ENCODE measurements at regions not wholly inside any gene's neighbourhood (a gene's known extent, or its start where the extent isn't known, plus 50 kb on each side); places are given as distances from the start of the nearest gene placed in this dataset.

GRCh38 chr2:2993172-2993692, 384.4 kb downstream of the EIPR1 start:
- DNase-seq = no peak

GRCh38 chr2:2992634-2993033, 385.0 kb downstream of the EIPR1 start:
- no peak for DNase-seq

GRCh38 chr2:2985020-2985419, 392.6 kb downstream of the EIPR1 start:
- DNase-seq = no peak

- no peak for DNase-seq
Measured at GRCh38 chr2:2981000-2981399, 396.6 kb downstream of the EIPR1 start.

- DNase-seq = no peak
Measured at GRCh38 chr2:2974982-2975381, 402.6 kb downstream of the EIPR1 start.

- DNase-seq = no peak
Measured at GRCh38 chr2:2960441-2961133, 417.0 kb downstream of the EIPR1 start.

- DNase-seq = no peak
Measured at GRCh38 chr2:2950403-2950952, 427.1 kb downstream of the EIPR1 start.

GRCh38 chr2:2947406-2947805, 430.2 kb downstream of the EIPR1 start:
- no peak for DNase-seq

GRCh38 chr2:2942906-2943305, 434.7 kb downstream of the EIPR1 start:
- DNase-seq = no peak

GRCh38 chr2:2942225-2942624, 435.4 kb downstream of the EIPR1 start:
- no peak for DNase-seq

- no peak for DNase-seq
Measured at GRCh38 chr2:2941205-2941604, 436.4 kb downstream of the EIPR1 start.

- DNase-seq = no peak
Measured at GRCh38 chr2:2940702-2941101, 436.9 kb downstream of the EIPR1 start.

- DNase-seq = no peak
Measured at GRCh38 chr2:2940061-2940460, 437.6 kb downstream of the EIPR1 start.

- no peak for DNase-seq
Measured at GRCh38 chr2:2939078-2939795, 438.4 kb downstream of the EIPR1 start.

GRCh38 chr2:2938481-2938880, 439.1 kb downstream of the EIPR1 start:
- no peak for DNase-seq

- DNase-seq = no peak
Measured at GRCh38 chr2:2935445-2936149, 442.0 kb downstream of the EIPR1 start.

GRCh38 chr2:2933426-2933825, 444.2 kb downstream of the EIPR1 start:
- DNase-seq = no peak

GRCh38 chr2:2932692-2933305, 444.8 kb downstream of the EIPR1 start:
- DNase-seq = no peak

- DNase-seq = no peak
Measured at GRCh38 chr2:2932189-2932588, 445.4 kb downstream of the EIPR1 start.

GRCh38 chr2:2931318-2932075, 446.1 kb downstream of the EIPR1 start:
- DNase-seq = no peak

GRCh38 chr2:2930841-2931240, 446.8 kb downstream of the EIPR1 start:
- DNase-seq = no peak
